ENCODE measurements at regions not wholly inside any gene's neighbourhood (a gene's known extent, or its start where the extent isn't known, plus 50 kb on each side); places are given as distances from the start of the nearest gene placed in this dataset.

- no peak for DNase-seq (ENCODE audit: low spot score)
These were observed 108.3 kb upstream of the RPS6KA3 start for GRCh38 chrX:20374900-20375438.

GRCh38 chrX:20374450-20374849 is 107.7 kb upstream of the RPS6KA3 start:
- DNase-seq (ENCODE audit: low spot score): no peak

GRCh38 chrX:20373063-20373462 is 106.4 kb upstream of the RPS6KA3 start:
- DNase-seq (ENCODE audit: low spot score): no peak

GRCh38 chrX:20372533-20372932 is 105.8 kb upstream of the RPS6KA3 start:
- no peak for DNase-seq (ENCODE audit: low spot score)

- DNase-seq (ENCODE audit: low spot score): no peak
These were observed 102.8 kb upstream of the RPS6KA3 start for GRCh38 chrX:20369468-20369867.

GRCh38 chrX:20364238-20364637 is 97.5 kb upstream of the RPS6KA3 start:
- DNase-seq (ENCODE audit: low spot score): no peak

GRCh38 chrX:20363275-20363674 is 96.6 kb upstream of the RPS6KA3 start:
- DNase-seq (ENCODE audit: low spot score): no peak

- no peak for DNase-seq (ENCODE audit: low spot score)
These were observed 95.9 kb upstream of the RPS6KA3 start for GRCh38 chrX:20362268-20363267.

- no peak for DNase-seq (ENCODE audit: low spot score)
These were observed 95.2 kb upstream of the RPS6KA3 start for GRCh38 chrX:20361890-20362262.

GRCh38 chrX:20361081-20361889 is 94.6 kb upstream of the RPS6KA3 start:
- no peak for DNase-seq (ENCODE audit: low spot score)

GRCh38 chrX:20355187-20355586 is 88.5 kb upstream of the RPS6KA3 start:
- DNase-seq (ENCODE audit: low spot score): no peak

- DNase-seq (ENCODE audit: low spot score): no peak
These were observed 87.8 kb upstream of the RPS6KA3 start for GRCh38 chrX:20354505-20354904.

GRCh38 chrX:20352935-20353336 is 86.2 kb upstream of the RPS6KA3 start:
- no peak for DNase-seq (ENCODE audit: low spot score)

GRCh38 chrX:20352504-20352903 is 85.8 kb upstream of the RPS6KA3 start:
- no peak for DNase-seq (ENCODE audit: low spot score)

- no peak for DNase-seq (ENCODE audit: low spot score)
These were observed 83.9 kb upstream of the RPS6KA3 start for GRCh38 chrX:20350596-20350995.

GRCh38 chrX:20348139-20348538 is 81.4 kb upstream of the RPS6KA3 start:
- DNase-seq (ENCODE audit: low spot score): no peak

- DNase-seq (ENCODE audit: low spot score): no peak
These were observed 80.8 kb upstream of the RPS6KA3 start for GRCh38 chrX:20347481-20347880.

GRCh38 chrX:20333672-20334071 is 67.0 kb upstream of the RPS6KA3 start:
- no peak for DNase-seq (ENCODE audit: low spot score)

- DNase-seq (ENCODE audit: low spot score): no peak
These were observed 63.8 kb upstream of the RPS6KA3 start for GRCh38 chrX:20330545-20330944.

GRCh38 chrX:20329435-20329834 is 62.7 kb upstream of the RPS6KA3 start:
- no peak for DNase-seq (ENCODE audit: low spot score)

GRCh38 chrX:20325786-20326388 is 59.2 kb upstream of the RPS6KA3 start:
- no peak for DNase-seq (ENCODE audit: low spot score)

- DNase-seq (ENCODE audit: low spot score): no peak
These were observed 56.2 kb upstream of the RPS6KA3 start for GRCh38 chrX:20322887-20323286.

Measured in D341Med (cell line).